HuH-7 (cell line): ENCODE measurements at regions not wholly inside any gene's neighbourhood (a gene's known extent, or its start where the extent isn't known, plus 50 kb on each side); places are given as distances from the start of the nearest gene placed in this dataset.

Source experiments
- DNase-seq: peaks from one replicate; pipeline ENCODE4 v3.0.0; 2011; ENCODE audit warnings: low spot score

DNA sequence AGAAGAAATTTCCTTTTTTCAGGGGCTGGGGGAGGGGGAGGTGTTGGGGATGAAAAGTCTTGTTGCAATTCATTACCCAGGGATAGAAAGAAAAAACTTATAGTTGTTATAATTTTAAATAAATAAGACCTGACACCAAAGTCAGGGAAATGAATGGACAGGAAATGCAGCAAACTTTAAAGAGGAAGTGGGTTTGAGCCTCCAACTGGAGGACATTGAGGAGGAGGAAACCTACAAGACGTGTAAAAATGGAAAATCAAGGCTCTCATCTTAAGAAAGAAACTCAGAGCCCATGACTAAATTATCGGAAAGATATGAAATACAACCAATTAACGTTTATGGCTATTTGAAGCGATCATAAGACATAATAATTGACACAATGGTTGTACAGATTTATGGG lies 54.4 kb downstream of the NIBAN1 start:
- no peak for DNase-seq

DNA sequence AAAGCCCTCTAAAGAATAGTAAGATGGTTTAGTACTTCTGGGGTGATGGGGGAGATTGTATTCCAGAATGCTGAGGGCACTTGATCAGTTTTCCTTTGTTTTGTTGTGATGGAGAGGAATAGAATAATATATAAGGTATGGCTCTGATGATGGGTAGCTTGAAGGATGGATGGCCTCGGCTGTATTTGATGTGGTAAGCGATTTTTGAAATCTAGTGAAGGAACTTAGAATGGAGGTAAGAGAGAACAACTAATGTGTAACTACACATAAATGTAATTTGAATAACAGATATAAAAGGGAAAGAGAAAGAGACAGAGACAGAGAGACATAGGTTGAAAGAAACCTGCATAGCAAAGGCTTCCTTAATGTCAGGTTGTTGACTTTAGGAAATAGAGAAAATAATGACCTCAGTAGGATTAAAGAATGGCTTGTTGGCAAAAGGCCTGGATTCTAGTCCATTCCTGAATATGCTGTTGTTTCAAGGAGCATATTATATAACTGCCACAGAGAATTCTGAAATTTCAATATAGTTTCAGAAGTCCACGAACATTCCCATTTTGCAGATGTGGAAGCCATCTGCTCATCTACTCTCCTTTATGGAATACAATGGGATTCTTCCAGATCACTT lies 58.7 kb downstream of the NIBAN1 start:
- no peak for DNase-seq

DNA sequence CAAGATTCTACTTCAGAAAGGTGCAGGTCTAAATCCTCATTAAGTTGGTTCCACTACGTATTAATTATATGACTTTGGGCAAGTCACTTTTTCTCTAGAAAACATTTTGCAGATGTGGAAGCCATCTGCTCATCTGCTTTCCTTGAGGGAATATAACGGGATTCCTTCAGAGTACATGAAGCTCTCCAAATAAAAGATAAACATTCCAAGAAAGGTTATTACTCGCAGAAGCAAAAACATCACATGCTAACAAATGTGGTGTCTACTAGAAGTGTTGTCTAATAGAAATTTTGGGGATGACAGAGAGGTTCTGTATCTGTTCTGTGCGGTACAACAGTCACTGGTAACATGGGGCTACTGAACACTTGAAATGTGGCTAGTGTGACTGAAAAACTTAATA lies 60.2 kb downstream of the NIBAN1 start:
- DNase-seq: no peak

DNA sequence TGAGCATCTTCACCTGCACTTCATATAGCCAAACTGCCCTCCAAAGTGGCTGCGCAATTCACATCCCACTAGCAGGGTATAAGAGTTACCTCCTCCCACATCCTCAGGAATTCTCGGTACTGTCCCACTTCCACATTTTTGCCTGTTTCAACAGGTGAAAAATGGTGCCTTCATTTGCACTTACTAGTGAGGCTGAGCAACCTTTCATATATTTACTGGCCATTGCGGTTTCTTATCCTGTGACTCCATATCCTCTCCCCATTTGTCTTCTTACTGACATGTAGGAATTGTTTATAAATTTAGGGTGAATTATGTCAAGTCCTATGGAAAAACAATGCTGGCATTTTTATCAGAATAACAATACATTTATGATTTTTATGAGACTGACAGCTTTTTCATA lies 61.9 kb downstream of the NIBAN1 start:
- DNase-seq: no peak

DNA sequence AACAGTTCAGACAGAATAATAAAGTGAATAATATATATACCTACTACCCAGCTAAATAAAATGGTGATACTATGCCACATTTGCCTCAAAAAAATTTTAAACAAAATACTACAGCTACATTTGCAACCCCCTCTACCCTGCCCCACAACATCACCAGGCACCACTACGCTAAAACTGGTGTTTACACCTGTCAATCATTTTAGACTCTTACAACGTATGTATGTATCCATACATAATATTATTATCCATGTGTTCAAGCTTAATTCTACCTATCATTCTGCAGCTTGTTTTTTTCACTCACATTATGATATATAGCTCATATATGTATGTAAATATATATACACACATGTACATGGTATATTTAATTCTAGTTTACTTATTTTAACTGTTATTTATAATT lies 62.5 kb downstream of the NIBAN1 start:
- no peak for DNase-seq

DNA sequence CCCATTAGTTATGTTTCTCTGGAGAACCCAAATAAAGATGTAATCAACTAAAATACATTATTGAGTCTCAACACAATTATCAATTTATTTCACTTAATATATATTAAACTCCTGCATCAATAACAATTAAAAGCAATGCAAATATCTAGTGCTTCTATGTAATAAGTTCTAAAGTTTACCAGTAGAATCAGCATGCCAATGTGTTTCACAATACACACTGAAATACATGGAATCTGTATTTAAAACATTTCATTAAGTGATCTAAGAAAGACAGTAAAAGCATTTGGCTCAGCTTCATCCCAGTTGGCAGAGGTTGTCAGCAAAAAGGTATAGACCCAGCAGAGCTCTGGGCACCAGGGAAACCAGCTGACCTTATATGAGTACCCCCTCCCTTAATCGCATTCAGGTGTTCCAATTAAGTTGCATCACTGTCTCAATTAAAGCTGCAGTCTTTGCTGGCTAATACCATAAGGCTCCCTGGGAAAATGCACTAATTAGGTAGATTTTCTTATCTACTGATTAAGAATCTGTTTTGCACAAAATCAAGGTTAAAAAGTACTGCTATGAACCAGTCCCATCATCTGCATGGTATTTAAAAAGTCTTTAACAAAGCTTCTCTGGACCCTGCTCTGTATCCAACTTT lies 63.1 kb downstream of the NIBAN1 start:
- no peak for DNase-seq

DNA sequence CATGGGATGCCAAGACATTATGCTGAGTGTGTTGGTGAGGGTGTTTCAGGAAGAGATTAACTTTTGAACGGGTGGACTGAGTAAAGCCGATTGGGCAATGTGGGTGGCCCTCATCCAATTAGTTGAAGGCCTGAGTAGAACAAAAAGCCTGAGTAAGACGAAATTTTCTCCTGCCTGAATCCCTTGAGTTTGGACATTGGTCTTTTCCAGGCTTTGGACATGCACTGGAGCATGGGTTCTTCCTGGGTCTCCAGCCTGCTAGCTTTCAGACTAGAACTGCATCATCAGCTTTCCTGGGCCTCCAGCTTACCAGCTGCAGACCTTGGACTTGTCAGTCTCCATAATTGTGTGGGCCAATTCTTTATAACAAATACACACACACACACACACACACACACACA lies 63.6 kb downstream of the NIBAN1 start:
- no peak for DNase-seq

DNA sequence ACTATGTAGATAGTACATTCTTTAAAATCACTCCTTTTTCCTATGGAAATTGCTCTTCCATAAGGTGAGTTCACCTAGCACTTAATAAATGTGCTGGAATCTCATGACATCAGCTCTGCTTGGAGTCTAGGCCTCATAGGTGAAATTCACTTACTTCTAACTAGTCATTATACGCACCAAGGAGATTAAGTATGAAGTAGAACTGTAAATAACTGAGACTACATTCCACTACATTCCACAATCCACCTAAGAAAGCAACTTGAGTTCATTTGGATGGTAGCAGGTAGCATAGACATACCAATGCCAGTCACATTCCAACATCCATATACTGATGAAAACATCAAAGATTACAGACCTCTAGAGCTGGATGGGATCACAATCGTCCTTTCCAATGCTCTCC lies 64.3 kb downstream of the NIBAN1 start:
- DNase-seq: no peak

DNA sequence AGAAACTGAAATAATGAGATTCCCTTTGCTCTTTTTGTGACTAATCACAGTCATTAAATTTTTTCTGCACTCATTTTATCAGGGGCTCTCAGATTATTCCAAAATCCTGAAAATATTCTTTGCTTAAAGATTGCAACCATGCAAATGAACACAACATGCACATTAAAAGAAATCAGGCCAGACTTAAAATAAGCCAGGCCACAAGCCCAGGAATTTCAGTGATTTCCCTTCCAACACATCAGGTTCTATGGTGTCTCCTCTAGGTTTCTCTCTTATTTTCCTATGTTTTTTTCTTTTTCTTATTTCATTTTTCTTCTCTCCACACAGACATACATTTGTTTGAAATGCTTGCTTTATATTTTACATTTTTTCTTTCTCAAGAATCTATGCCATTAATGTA lies 65.3 kb downstream of the NIBAN1 start:
- DNase-seq: no peak

DNA sequence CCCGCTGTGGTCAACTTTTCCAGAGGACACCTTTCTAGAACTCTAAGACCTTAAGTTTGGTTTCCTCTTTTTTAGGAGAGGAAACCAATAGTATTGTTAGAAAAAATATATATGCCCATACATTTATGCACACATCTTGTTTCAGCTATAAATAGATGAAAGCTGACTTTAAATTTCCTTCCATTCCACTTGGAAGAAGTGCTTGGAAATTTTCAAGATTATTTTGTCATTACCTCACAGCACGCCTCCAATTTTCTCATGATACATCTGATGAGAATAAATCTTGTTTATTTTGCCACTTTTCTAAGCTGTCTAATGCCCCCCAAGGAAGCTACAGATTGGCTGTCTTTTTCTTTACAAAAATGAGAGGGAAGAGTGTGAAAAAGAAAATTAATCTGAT lies 65.8 kb downstream of the NIBAN1 start:
- no peak for DNase-seq

DNA sequence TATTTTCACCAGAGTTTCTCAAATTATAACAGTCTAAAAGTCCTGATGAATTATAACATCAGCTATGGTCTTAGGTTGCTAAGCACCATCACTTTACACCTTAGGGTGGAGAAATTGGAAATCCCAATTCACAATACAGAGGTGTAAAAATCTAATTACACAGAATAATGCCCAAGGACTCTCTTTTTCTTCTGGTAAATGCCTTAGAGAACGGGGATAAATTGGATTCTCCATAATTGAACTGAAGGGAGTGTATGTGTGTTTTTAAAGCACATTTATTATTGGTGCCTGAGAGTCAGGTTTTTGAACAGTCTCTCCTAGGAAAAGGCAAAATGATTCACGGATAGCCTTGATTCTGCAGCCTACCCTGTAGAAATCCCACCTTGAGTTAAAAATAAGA lies 66.8 kb downstream of the NIBAN1 start:
- no peak for DNase-seq

DNA sequence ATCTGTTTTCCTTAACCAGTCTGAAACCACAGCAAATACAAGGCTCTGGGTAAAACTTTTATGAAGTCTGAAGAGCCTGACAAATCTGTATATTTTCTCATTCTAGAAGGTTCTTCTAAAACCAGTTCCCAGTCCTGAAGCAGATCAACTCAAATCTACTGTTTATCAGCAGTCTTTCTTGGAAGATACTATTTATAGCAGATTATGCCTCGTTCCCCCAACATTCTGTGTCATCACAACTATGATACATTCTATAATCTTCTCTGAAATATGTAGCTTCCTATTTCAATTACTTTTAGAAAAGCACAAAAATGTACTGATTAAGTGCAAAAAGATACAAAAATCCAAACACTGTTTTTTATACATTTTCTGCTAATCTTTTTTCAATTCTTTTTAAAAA lies 67.5 kb downstream of the NIBAN1 start:
- no peak for DNase-seq

DNA sequence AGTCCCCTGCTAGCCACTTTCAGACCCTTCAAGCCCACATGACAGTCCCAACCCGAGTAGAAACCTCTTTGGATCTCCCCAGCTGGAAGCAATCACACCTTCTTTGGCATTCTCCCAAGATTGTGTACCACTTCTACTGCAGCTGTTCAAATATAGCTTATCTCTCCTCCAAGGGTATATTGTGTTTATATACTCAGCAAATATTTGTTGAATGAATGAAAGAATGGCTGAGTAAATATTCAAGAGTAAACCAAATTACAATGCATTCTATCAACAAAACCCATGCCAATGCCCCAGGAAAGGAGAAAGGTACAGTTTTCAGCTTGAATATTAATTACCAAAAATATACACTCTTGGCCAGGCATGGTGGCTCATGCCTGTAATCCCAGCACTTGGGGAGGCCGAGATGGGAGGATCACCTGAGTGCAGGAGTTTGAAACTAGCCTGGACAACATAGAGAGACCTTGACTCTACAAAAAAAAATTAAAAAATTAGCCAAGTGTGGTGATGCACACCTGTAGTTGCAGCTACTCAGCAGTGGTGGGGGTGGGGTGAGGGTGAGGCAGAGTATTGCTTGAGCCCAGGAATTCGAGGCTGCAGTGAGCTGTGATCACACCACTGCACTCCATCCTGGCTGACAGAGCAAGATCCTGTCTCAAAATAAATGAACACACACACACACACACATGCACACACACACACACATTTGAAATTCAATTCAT lies 68.5 kb downstream of the NIBAN1 start:
- DNase-seq: peak; percentile 26

DNA sequence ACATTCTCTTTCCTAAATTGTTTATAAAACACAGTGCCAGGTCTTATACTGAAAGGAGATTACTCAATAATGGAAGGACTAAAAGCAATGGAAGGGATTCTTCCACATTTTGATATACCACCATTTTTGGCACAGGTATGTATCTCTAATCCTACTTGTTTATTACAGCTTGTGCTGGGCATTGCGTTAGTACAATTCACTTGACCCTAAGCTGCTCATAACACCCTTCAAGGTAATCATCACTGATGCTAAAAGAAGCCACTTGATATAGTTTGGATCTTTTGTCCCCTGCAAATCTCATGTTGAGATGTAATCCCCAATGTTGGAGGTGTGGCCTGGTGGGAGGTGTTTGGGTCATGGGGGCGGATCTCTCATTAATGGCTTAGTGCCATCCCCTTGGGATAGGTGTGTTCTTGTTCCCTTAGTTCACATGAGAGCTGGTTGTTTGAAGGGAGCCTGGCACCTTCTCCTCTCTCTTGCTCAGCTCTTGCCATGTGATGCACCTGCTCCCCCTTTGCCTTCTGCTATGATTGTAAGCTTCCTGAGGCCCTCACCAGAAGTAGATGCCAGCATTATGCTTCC lies 71.1 kb downstream of the NIBAN1 start:
- DNase-seq: no peak

DNA sequence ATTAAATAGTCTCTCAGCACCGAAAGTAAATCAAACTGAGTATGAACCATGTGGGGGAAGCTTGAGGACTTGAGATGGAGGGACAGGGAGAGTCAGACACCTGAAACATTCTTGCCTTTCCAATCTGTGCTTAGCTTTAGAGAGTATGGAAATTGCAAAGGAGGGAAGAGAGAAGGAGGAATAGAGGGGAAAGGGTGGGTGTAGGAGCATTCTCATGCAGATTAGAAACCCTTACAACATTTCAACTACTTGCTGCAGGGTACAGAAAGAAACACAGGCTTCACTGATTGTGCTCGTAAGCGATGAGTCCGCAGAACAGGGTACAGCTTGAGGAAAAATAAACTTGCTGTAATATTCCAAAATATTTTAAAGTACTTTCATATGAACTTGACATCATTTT lies 73.8 kb downstream of the NIBAN1 start:
- no peak for DNase-seq

DNA sequence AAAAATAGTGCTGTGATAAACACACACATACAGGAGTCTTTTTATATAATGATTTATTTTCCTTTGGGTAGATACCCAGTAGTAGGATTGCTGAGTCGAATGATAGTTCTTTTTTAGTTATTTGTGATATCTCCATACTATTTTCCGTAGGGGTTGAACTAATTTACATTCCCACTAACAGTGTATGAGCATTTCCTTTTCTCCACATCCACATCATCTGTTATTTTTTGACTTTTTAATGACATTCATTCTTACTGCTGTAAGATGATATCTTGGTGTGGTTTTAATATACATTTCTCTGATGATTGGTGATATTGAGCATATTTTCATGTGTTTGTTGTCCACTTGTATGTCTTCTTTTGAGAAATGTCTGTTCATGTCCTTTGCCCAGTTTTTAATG lies 78.3 kb downstream of the NIBAN1 start:
- DNase-seq: no peak

DNA sequence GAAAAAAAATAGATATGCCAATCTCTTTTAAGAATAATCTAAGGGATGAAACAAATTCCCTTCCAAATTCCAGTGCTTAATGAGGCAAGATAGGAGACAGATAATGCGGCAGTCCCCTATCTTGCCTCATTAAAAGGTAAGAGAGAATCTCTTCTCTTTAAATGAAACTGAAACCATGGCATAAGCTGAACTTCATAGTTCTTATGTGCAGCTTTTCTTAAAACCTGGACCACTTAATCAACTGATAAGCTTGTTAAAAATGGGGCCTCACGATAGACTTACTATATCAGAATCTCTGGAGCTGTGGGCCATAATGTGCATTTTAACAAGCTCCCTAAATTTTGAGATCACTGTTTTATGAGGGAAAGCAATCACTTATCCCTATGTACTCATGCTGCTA lies 79.2 kb downstream of the NIBAN1 start:
- DNase-seq: no peak

DNA sequence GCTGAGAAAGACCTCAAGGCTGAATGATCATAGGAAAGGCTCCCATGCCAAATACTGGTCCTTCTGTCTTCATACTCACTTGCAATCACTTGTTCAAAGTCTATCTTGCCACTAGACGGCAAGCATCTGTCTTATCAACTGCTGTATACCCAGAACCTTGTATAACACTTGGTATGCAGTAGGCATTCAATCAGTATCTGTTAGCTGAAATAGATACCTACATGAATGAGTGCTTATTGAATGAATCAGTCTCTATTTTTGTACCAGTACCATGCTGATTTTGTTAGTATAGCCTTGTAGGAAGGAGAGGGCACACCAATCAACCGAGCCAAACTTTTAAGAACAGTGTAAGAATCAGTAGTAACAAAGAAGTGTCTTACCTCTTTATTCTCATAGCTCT lies 80.6 kb downstream of the NIBAN1 start:
- DNase-seq: no peak

DNA sequence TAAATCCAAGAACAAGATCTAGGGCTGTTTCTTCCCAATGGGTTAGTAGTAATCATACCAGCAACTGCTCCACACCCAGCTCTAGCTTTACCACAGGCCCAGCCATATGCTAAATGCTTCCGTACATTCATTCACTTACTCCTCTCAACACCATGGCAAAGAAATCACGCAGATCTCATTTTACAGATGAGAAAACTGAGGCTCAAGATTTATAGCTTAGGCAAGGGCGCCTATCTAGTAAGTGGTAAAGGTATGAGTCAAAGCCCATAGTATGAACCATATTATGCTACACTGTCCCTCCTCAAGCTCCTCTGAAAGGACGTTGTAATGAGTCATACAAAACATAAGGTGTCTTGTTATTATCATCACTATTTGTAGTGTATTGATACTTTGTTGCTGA lies 82.2 kb downstream of the NIBAN1 start:
- no peak for DNase-seq

DNA sequence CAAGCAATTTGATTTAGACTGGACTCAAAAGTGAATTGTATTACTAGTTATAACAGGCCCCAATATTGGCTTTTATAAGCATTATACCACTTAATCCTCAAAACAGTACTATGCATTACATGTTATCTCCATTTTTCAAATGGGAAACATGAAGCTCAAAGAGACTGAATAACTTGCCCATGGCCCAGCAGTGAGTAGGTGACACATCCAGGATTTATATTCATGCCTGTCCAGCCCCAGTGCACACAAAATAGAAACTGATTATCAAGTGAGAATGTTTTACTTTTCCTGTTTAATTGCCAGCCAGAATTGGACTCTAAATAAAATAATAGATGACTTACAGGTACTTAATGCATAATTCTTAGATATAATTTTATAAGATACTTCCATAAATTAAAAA lies 82.9 kb downstream of the NIBAN1 start:
- DNase-seq: no peak

DNA sequence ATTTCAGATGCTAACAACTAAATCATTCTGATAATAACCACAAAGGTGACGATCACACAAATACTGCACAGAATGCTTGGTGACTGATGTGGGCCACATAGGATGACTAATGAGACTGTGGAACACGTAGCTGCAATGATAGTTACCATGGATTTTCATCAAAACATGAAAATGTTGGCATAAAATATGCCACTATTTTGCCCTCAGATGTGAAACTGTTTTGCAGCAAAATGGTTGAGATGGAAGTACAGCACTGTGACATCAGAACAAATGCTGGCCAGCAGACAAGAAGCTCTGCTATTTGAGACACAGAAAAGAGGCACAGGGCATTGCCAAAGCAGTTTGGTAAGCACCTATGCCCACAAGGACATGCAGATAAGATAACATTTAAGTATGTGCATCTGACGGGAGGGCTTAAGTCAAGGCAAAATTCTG lies 83.8 kb downstream of the NIBAN1 start:
- no peak for DNase-seq

DNA sequence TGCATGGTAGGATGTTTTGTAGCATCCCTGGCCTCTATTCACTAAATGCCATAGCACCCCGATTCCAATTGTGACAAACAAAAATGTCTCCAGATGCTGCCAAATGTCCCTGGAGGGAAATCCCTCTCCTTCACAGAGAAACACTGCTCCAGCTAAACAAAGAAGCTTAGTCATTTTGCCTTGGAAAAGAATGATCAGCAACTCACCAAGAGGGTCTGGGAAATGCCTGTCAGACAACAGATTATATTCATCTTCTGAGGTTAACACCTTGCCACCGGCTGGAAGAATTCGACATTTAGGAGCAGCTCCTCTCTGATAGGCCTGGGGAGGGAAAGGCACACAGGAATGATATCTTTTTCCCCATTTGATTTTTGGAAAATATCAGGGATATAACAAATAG lies 84.4 kb downstream of the NIBAN1 start:
- DNase-seq: no peak

DNA sequence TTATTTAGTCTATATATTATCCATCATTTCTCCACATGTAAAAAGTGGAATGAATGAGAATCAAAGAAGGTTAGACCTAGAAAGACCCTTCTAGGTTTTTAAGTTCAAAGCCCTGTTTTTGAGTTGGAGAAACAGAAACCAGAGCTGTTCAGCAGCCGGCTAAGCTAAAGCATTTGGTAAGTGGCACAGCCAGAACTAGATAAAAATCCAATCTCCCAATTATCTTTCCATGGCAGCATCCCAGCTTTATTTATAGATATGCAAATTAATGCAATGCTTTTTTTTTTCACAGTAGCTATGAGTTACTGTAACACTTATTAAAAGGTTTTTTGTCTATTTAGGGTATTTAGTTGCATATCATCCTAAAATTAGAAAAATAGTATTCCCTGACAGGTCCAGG lies 85.1 kb downstream of the NIBAN1 start:
- no peak for DNase-seq
